ENCODE measurements at regions not wholly inside any gene's neighbourhood (a gene's known extent, or its start where the extent isn't known, plus 50 kb on each side); places are given as distances from the start of the nearest gene placed in this dataset.

DNA sequence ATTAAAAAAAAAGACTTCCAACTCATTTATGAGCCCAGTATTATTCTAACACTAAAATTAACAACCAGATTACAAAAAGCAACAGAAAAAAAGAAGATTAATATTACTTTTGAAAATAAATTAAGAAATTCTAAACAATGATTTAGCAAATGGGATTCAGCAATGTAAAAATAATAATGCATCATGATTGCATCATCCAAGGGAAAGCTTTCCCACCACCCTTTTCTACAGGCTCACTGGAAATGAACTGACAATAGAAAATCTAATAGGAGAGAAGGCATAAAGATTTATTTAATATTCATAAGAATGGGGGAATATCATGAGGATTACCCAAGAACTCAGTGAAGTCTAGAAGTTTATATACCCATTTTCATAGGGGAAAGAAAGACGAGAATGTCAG lies 1671.9 kb downstream of the NCAM2 start:
- TF ChIP-seq POLR2AphosphoS5 (IDR thresholded peaks at IDR 0.05) = no peak
- TF ChIP-seq, protein P1, sequence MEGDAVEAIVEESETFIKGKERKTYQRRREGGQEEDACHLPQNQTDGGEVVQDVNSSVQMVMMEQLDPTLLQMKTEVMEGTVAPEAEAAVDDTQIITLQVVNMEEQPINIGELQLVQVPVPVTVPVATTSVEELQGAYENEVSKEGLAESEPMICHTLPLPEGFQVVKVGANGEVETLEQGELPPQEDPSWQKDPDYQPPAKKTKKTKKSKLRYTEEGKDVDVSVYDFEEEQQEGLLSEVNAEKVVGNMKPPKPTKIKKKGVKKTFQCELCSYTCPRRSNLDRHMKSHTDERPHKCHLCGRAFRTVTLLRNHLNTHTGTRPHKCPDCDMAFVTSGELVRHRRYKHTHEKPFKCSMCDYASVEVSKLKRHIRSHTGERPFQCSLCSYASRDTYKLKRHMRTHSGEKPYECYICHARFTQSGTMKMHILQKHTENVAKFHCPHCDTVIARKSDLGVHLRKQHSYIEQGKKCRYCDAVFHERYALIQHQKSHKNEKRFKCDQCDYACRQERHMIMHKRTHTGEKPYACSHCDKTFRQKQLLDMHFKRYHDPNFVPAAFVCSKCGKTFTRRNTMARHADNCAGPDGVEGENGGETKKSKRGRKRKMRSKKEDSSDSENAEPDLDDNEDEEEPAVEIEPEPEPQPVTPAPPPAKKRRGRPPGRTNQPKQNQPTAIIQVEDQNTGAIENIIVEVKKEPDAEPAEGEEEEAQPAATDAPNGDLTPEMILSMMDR (IDR thresholded peaks at IDR 0.05) = no peak
- TF ChIP-seq POLR2A (IDR thresholded peaks at IDR 0.05) = no peak

All from breast epithelium (tissue), 3 donors.